AG04449 (cell line): ENCODE measurements at regions not wholly inside any gene's neighbourhood (a gene's known extent, or its start where the extent isn't known, plus 50 kb on each side); places are given as distances from the start of the nearest gene placed in this dataset.

ENCODE experiments used
- CTCF ChIA-PET: fragments of 350-600 bp; formaldehyde crosslinking; extraction: SDS; loops from one replicate; lab custom pipeline; 2021; ENCODE audit warnings: antibody characterized with exemption; lab: Yijun Ruan, JAX
- POLR2A ChIA-PET: fragments of 400-600, 350-600 bp; formaldehyde crosslinking; extraction: SDS; loops from one replicate; lab custom pipeline; 2020; ENCODE audit warnings: antibody characterized with exemption, inconsistent platforms; lab: Yijun Ruan, JAX
- DNase-seq: peaks from one replicate; pipeline ENCODE4 v3.0.0-alpha.2; 2010; ENCODE audit warnings: low read depth, low spot score
- H3K4me3 ChIP-seq: 2 replicates; pipeline ENCODE4 v1.5.1; 2011; ENCODE audit warnings: low read depth, mild to moderate bottlenecking, control low read depth, low read length
- CTCF ChIP-seq: IDR thresholded peaks from one replicate; pipeline ENCODE4 v1.5.1; 2011; ENCODE audit warnings: mild to moderate bottlenecking, moderate library complexity, low read length, control low read depth, inconsistent platforms; ENCODE audit not compliant: insufficient read depth; ENCODE audit errors: missing control alignments

- ChIA-PET CTCF (interaction anchor here (0.8 to 2.0 kb wide), 4 partner anchors 9 to 587 kb away, joined by 3 to 10 read pairs (median 4); no protein-coding TSS in a partner anchor), POLR2A (interaction anchor here (0.6 kb wide), 1 partner anchor 9 kb away, joined by 3 read pairs; no protein-coding TSS in a partner anchor)
- no peak overlapping the region for H3K4me3 ChIP-seq
- no peak for DNase-seq
- no peak for TF ChIP-seq CTCF
Observed at GRCh38 chr2:111708476-111709180, 175.4 kb downstream of the ANAPC1 start.

GRCh38 chr2:111709321-111709720 is 174.7 kb downstream of the ANAPC1 start:
- CTCF ChIA-PET: interaction anchor here (0.8 to 2.0 kb wide), 4 partner anchors 8 to 588 kb away, joined by 3 to 10 read pairs (median 4); no protein-coding TSS in a partner anchor
- DNase-seq: no peak
- no peak for TF ChIP-seq CTCF
- POLR2A ChIA-PET: interaction anchor here (0.6 kb wide), 1 partner anchor 10 kb away, joined by 3 read pairs; no protein-coding TSS in a partner anchor
- H3K4me3 ChIP-seq: no peak overlapping the region

GRCh38 chr2:111710085-111710484 is 173.9 kb downstream of the ANAPC1 start:
- H3K4me3 ChIP-seq: no peak overlapping the region
- TF ChIP-seq CTCF: no peak
- ChIA-PET POLR2A (no interaction called here), CTCF (interaction anchor here (1.5 to 2.0 kb wide), 2 partner anchors 9 to 11 kb away, joined by 3 to 10 read pairs; no protein-coding TSS in a partner anchor)
- no peak for DNase-seq

GRCh38 chr2:111710613-111711012 is 173.4 kb downstream of the ANAPC1 start:
- H3K4me3 ChIP-seq: no peak overlapping the region
- POLR2A ChIA-PET: no interaction called here
- no peak for TF ChIP-seq CTCF
- CTCF ChIA-PET: interaction anchor here (1.0 to 2.0 kb wide), 3 partner anchors 8 to 12 kb away, joined by 3 to 10 read pairs (median 3); no protein-coding TSS in a partner anchor
- DNase-seq: no peak

- TF ChIP-seq CTCF: no peak
- ChIA-PET CTCF (interaction anchor here (1.0 kb wide), 1 partner anchor 9 kb away, joined by 3 read pairs; no protein-coding TSS in a partner anchor), POLR2A (no interaction called here)
- no peak for DNase-seq
- no peak overlapping the region for H3K4me3 ChIP-seq
Observed at GRCh38 chr2:111711270-111711669, 172.7 kb downstream of the ANAPC1 start.

GRCh38 chr2:111712361-111712760 is 171.6 kb downstream of the ANAPC1 start:
- POLR2A ChIA-PET: no interaction called here
- CTCF ChIA-PET: interaction anchor here (0.8 to 1.0 kb wide), 2 partner anchors 10 to 11 kb away, joined by 3 to 4 read pairs; no protein-coding TSS in a partner anchor
- no peak for DNase-seq
- H3K4me3 ChIP-seq: no peak overlapping the region
- no peak for TF ChIP-seq CTCF
